ENCODE measurements at regions not wholly inside any gene's neighbourhood (a gene's known extent, or its start where the extent isn't known, plus 50 kb on each side); places are given as distances from the start of the nearest gene placed in this dataset.
A peak's percentile ranks its signal among the peaks of the same experiment; 100 is the strongest.
"Not testable (repeated sequence)": the region's sequence is repeated elsewhere in the genome, so short reads cannot be mapped to it uniquely, and the experiment has no call there.

DNA sequence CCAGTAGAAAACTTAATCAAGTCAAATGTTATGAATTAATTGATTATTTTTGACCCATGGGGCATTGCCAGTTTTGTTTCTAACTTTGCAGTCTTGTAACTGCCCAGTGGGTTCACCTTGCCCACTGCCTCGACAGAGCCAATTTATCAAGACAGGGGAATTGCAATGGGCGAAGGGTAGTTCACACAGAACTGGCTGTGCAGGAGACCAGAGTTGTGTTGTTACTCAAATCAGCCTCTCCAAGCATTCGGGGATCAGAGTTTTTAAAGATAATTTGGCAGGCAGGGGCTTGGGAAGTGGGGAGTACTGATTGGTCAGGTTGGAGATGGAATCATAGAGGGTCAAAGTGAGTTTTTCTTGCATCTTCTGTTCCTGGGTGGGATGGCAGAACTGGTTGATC is 168.5 kb upstream of the COPS8 start:
- 86 to 90% (median 87%) methylated on average over 3 of the region's 3 CpGs for WGBS, 3 donors
- H3K27ac ChIP-seq (ENCODE audit: low read depth in 1 of 3, low read length in 2 of 3): no peak overlapping the region
- H3K36me3 ChIP-seq (ENCODE audit: control insufficient read depth in 3 of 3, insufficient read depth in 2 of 3, low read depth in 1 of 3, low read length in 3 of 3): no peaks in the 10 kb centered on the region
- no peaks in the 10 kb centered on the region for H3K4me1 ChIP-seq (ENCODE audit: control insufficient read depth in 3 of 3, insufficient read depth in 2 of 3, low read depth in 1 of 3, low read length in 2 of 3)
- H3K4me3 ChIP-seq (ENCODE audit: low read depth in 1 of 3, low read length in 3 of 3): no peak overlapping the region
- FAIRE-seq (no peak), DNase-seq (no peak)
- no peaks in the 10 kb centered on the region for H3K9me3 ChIP-seq (ENCODE audit: control insufficient read depth in 2 of 2, insufficient read depth in 1 of 2, low read depth in 1 of 2, low read length in 1 of 2)
- no peaks in the 10 kb centered on the region for H3K27me3 ChIP-seq (ENCODE audit: control insufficient read depth in 3 of 3, insufficient read depth in 3 of 3, low read length in 3 of 3)

DNA sequence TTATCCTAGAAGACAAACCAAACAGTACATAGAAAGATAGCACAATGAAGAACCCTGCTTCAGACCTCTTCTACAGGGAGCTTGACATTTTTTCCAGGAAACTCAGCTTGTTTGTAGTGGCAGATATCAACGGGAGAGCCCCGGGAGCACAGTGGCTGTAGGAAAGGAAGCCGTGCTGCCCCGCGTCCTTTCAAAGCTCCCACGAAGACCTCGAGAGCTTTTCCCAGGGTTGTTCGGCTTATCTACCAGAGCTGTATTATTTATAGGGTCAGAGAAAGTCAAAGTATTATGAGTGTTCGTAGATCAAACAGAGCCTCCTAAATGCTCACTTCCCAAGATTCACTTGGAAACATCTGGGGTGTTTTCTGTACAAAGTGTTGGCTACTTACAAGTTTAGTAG is 167.1 kb upstream of the COPS8 start:
- H3K9me3 ChIP-seq (ENCODE audit: control insufficient read depth in 2 of 2, insufficient read depth in 1 of 2, low read depth in 1 of 2, low read length in 1 of 2): no peaks in the 10 kb centered on the region
- FAIRE-seq: no peak
- 49 to 63% (median 57%) methylated on average over 9 of the region's 9 CpGs for WGBS, 3 donors

DNA sequence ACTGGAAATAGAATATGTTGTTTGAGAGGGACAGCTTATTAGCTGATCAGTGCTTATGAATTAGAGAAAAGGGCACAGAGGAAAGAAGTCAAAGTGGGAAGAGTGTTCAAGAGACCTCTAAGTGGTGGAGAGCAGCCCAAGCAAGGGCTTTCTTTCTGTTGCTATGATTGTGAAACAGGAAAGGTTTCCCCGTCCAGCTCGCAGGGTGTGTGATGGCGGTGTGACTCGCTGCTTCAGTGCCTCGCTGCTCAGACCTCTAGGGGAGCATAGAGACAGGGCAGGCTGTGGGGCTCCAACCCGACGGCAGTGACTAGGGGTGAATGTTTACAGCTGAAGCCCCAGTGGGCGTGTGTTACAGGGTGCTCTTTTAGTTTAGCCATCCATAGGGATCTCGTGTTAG is 166.5 kb upstream of the COPS8 start:
- Histone ChIP-seq H3K4me1 (ENCODE audit: control insufficient read depth in 3 of 3, insufficient read depth in 2 of 3, low read depth in 1 of 3, low read length in 2 of 3) (no peaks in the 10 kb centered on the region), H3K36me3 (ENCODE audit: control insufficient read depth in 3 of 3, insufficient read depth in 2 of 3, low read depth in 1 of 3, low read length in 3 of 3) (no peaks in the 10 kb centered on the region), H3K27ac (ENCODE audit: low read depth in 1 of 3, low read length in 2 of 3) (no peak overlapping the region), H3K4me3 (ENCODE audit: low read depth in 1 of 3, low read length in 3 of 3) (no peak overlapping the region), H3K9me3 (ENCODE audit: control insufficient read depth in 2 of 2, insufficient read depth in 1 of 2, low read depth in 1 of 2, low read length in 1 of 2) (no peaks in the 10 kb centered on the region), H3K27me3 (ENCODE audit: control insufficient read depth in 3 of 3, insufficient read depth in 3 of 3, low read length in 3 of 3) (no peaks in the 10 kb centered on the region)
- FAIRE-seq (no peak), DNase-seq (no peak)
- 65 to 74% (median 69%) methylated on average over 9 of the region's 9 CpGs for WGBS, 3 donors

More for the DNA sequence above, 167.1 kb upstream of the COPS8 start:
- H3K4me3 ChIP-seq (ENCODE audit: low read depth in 1 of 3, low read length in 3 of 3): no peak overlapping the region
- no peak for DNase-seq
- H3K27me3 ChIP-seq (ENCODE audit: control insufficient read depth in 3 of 3, insufficient read depth in 3 of 3, low read length in 3 of 3): no peaks in the 10 kb centered on the region
- no peaks in the 10 kb centered on the region for H3K4me1 ChIP-seq (ENCODE audit: control insufficient read depth in 3 of 3, insufficient read depth in 2 of 3, low read depth in 1 of 3, low read length in 2 of 3)
- H3K36me3 ChIP-seq (ENCODE audit: control insufficient read depth in 3 of 3, insufficient read depth in 2 of 3, low read depth in 1 of 3, low read length in 3 of 3): no peaks in the 10 kb centered on the region
- H3K27ac ChIP-seq (ENCODE audit: low read depth in 1 of 3, low read length in 2 of 3): no peak overlapping the region

DNA sequence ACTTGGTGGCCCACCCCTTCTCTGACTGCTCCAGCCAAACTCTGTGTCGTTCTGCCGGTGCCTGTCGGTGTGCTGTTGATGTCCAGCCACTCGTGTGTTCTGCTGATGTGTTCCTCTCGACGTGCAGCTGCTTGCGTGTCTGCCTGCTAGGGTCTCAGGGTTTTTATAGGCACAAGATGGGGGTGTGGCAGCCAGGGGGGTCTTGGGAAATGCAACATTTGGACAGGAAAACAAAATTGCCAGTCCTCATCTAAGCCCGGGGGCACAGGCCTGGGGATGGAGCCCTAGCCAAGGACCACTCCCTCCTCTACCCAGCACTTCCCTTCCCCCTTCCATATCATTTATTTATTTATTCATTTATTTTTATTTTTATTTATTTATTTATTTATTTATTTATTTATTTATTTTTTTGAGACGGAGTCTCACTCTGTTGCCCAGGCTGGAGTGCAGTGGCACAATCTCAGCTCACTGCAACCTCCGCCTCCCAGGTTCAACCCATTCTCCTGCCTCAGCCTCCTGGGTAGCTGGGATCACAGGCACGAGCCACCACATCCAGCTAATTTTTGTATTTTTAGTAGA is 165.8 kb upstream of the COPS8 start:
- H3K4me1 ChIP-seq (ENCODE audit: control insufficient read depth in 3 of 3, insufficient read depth in 2 of 3, low read depth in 1 of 3, low read length in 2 of 3); H3K9me3 ChIP-seq (ENCODE audit: control insufficient read depth in 2 of 2, insufficient read depth in 1 of 2, low read depth in 1 of 2, low read length in 1 of 2); H3K36me3 ChIP-seq (ENCODE audit: control insufficient read depth in 3 of 3, insufficient read depth in 2 of 3, low read depth in 1 of 3, low read length in 3 of 3); H3K4me3 ChIP-seq (ENCODE audit: low read depth in 1 of 3, low read length in 3 of 3); DNase-seq; H3K27me3 ChIP-seq (ENCODE audit: control insufficient read depth in 3 of 3, insufficient read depth in 3 of 3, low read length in 3 of 3); H3K27ac ChIP-seq (ENCODE audit: low read depth in 1 of 3, low read length in 2 of 3); FAIRE-seq: not testable (repeated sequence)
- 88 to 92% (median 89%) methylated on average over 11 of the region's 11 CpGs for WGBS, 3 donors

DNA sequence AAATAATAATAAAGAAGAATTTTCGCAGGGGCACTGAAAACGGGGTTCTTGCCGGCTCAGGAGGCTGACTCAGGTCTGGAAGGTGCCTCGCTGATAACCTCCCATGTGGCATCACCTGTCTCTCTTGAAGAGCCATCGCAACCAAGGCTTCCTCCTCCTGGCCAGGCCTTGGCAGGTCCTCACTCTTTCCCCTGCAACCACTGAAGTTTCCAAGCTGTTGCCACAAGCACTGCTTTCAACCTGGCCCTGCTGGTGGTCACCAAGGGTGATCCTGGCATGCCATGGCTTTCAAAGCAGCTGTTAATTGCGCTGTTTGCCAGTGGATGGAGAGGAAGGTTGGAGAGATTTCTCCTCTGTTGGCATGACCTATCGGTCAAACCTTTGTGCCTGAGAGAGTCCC is 163.6 kb upstream of the COPS8 start:
- no peaks in the 10 kb centered on the region for H3K27me3 ChIP-seq (ENCODE audit: control insufficient read depth in 3 of 3, insufficient read depth in 3 of 3, low read length in 3 of 3)
- H3K36me3 ChIP-seq (ENCODE audit: control insufficient read depth in 3 of 3, insufficient read depth in 2 of 3, low read depth in 1 of 3, low read length in 3 of 3): no peaks in the 10 kb centered on the region
- H3K9me3 ChIP-seq (ENCODE audit: control insufficient read depth in 2 of 2, insufficient read depth in 1 of 2, low read depth in 1 of 2, low read length in 1 of 2): no peaks in the 10 kb centered on the region
- 88 to 95% (median 93%) methylated on average over 7 of the region's 7 CpGs for WGBS, 3 donors
- peaks cover 0 to 2% (median 0%) of the 10 kb centered on the region in 3 donors for H3K4me1 ChIP-seq (ENCODE audit: control insufficient read depth in 3 of 3, insufficient read depth in 2 of 3, low read depth in 1 of 3, low read length in 2 of 3)
- FAIRE-seq (no peak), DNase-seq (no peak)
- H3K4me3 ChIP-seq (ENCODE audit: low read depth in 1 of 3, low read length in 3 of 3): no peak overlapping the region
- H3K27ac ChIP-seq (ENCODE audit: low read depth in 1 of 3, low read length in 2 of 3): no peak overlapping the region

DNA sequence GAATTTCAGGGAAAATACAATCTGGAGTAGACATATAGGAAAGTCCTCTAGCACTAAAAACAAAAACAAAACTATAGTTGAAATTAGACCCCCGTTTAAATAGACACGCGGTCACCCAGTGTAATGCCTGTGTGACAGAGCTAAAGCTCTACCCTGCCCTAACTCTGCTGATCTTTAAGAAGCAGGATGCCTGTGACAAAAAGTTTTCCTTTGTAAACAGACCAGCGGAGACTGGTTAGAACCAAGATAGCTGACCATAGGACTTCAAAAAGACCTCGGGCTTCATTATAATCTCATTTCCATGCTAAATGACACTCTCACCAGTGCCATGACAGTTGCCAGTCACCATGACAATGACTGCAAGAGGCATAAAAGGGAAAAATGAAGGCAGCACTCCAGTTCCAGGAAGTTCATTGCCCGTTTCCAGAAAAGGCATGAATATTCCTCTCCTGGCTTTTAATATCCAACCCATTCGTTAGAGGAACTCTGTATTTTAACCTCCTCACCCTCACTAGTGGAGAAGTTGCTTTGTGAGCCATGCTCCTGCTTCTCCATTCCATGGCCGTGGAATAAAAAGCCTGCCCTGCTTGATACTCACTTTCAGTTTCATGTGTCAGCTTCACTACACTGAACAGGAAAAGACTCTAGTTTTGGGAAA is 157.2 kb upstream of the COPS8 start:
- H3K27ac ChIP-seq (ENCODE audit: low read depth in 1 of 3, low read length in 2 of 3): peak overlapping the region in 2 of 3 donors; percentile 14 to 81
- no peaks in the 10 kb centered on the region for H3K36me3 ChIP-seq (ENCODE audit: control insufficient read depth in 3 of 3, insufficient read depth in 2 of 3, low read depth in 1 of 3, low read length in 3 of 3)
- H3K4me1 ChIP-seq (ENCODE audit: control insufficient read depth in 3 of 3, insufficient read depth in 2 of 3, low read depth in 1 of 3, low read length in 2 of 3): peaks cover 0 to 7% (median 0%) of the 10 kb centered on the region in 3 donors
- H3K4me3 ChIP-seq (ENCODE audit: low read depth in 1 of 3, low read length in 3 of 3): no peak overlapping the region
- WGBS, 3 donors: 27 to 38% (median 30%) methylated on average over 8 of the region's 8 CpGs
- no peaks in the 10 kb centered on the region for H3K27me3 ChIP-seq (ENCODE audit: control insufficient read depth in 3 of 3, insufficient read depth in 3 of 3, low read length in 3 of 3)
- DNase-seq (peak; percentile 51 to 53), FAIRE-seq (no peak)
- H3K9me3 ChIP-seq (ENCODE audit: control insufficient read depth in 2 of 2, insufficient read depth in 1 of 2, low read depth in 1 of 2, low read length in 1 of 2): no peaks in the 10 kb centered on the region

DNA sequence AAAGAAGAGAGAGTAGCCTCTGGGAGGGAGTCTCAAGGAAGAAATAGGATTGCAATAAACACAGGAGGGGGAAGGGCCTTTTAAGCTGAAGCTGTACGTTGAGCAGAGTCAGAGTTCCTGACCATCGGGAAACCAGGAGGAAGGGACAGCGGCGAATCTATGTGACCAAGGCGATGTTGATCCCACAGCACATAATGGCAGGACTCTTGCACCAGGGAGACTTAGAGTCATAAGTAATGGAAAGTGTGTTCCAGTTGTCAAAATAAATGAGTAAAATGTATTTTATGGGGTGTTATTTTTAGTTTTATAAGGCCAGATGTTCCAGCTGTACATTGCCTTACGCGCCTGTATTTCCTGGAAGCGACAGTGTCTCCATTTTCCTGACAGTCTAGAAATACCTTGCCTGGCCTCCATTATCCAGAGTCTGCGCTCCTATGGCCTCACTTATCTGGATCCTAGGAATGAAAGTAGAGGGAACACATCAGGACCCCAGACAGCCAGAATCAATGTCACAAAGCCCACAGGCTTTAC is 152.8 kb upstream of the COPS8 start:
- Histone ChIP-seq H3K4me3 (ENCODE audit: low read depth in 1 of 3, low read length in 3 of 3) (no peak overlapping the region), H3K4me1 (ENCODE audit: control insufficient read depth in 3 of 3, insufficient read depth in 2 of 3, low read depth in 1 of 3, low read length in 2 of 3) (peaks cover 0 to 5% (median 0%) of the 10 kb centered on the region in 3 donors), H3K36me3 (ENCODE audit: control insufficient read depth in 3 of 3, insufficient read depth in 2 of 3, low read depth in 1 of 3, low read length in 3 of 3) (no peaks in the 10 kb centered on the region), H3K27ac (ENCODE audit: low read depth in 1 of 3, low read length in 2 of 3) (no peak overlapping the region), H3K9me3 (ENCODE audit: control insufficient read depth in 2 of 2, insufficient read depth in 1 of 2, low read depth in 1 of 2, low read length in 1 of 2) (no peaks in the 10 kb centered on the region), H3K27me3 (ENCODE audit: control insufficient read depth in 3 of 3, insufficient read depth in 3 of 3, low read length in 3 of 3) (no peaks in the 10 kb centered on the region)
- FAIRE-seq (no peak), DNase-seq (no peak)
- 84 to 94% (median 91%) methylated on average over 9 of the region's 9 CpGs for WGBS, 3 donors

DNA sequence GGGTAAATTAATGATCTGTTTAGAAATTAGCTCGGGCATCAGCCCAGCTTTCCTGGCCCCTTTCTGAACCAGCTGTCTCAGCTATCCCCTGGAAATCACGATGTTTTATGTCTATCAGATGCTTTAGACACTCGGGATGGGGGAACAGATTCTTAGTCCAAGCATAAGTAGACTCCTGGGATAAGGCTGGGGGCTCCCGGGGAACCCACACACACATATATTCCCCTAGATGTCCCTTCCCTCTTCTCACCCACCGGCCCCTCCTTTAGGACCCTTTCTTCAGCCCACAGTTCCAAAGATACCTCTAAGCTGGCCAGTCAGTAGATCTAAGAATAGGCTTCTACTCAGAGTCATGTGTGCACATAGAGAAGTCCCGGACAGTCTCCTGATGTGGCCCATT is 151.5 kb upstream of the COPS8 start:
- H3K27me3 ChIP-seq (ENCODE audit: control insufficient read depth in 3 of 3, insufficient read depth in 3 of 3, low read length in 3 of 3): no peaks in the 10 kb centered on the region
- no peaks in the 10 kb centered on the region for H3K4me1 ChIP-seq (ENCODE audit: control insufficient read depth in 3 of 3, insufficient read depth in 2 of 3, low read depth in 1 of 3, low read length in 2 of 3)
- no peak for DNase-seq
- 75 to 85% (median 77%) methylated on average over 6 of the region's 6 CpGs for WGBS, 3 donors
- no peaks in the 10 kb centered on the region for H3K36me3 ChIP-seq (ENCODE audit: control insufficient read depth in 3 of 3, insufficient read depth in 2 of 3, low read depth in 1 of 3, low read length in 3 of 3)
- FAIRE-seq: no peak
- no peak overlapping the region for H3K4me3 ChIP-seq (ENCODE audit: low read depth in 1 of 3, low read length in 3 of 3)
- H3K9me3 ChIP-seq (ENCODE audit: control insufficient read depth in 2 of 2, insufficient read depth in 1 of 2, low read depth in 1 of 2, low read length in 1 of 2): no peaks in the 10 kb centered on the region
- no peak overlapping the region for H3K27ac ChIP-seq (ENCODE audit: low read depth in 1 of 3, low read length in 2 of 3)

DNA sequence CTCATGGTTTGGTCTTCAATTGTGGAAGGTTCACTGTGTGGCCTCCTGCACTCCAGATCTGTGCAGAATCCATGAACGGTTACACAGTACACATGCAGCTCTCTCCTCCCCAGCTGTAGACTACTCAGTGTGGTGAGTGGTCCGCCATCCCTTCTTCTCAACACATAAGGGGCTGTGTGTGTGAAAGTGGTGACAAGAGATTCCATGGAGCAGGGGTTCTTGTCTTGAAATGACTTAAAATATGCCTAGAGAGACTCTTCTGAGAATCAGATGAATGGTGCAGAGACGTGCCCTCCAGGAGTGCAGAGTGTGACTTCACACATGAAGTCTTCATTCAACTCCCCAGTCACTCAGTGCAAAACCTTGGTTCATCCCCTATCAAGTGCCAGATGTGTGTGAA is 151.0 kb upstream of the COPS8 start:
- H3K27me3 ChIP-seq (ENCODE audit: control insufficient read depth in 3 of 3, insufficient read depth in 3 of 3, low read length in 3 of 3): no peaks in the 10 kb centered on the region
- no peak overlapping the region for H3K27ac ChIP-seq (ENCODE audit: low read depth in 1 of 3, low read length in 2 of 3)
- no peaks in the 10 kb centered on the region for H3K36me3 ChIP-seq (ENCODE audit: control insufficient read depth in 3 of 3, insufficient read depth in 2 of 3, low read depth in 1 of 3, low read length in 3 of 3)
- no peak overlapping the region for H3K4me3 ChIP-seq (ENCODE audit: low read depth in 1 of 3, low read length in 3 of 3)
- DNase-seq (no peak), FAIRE-seq (no peak)
- no peaks in the 10 kb centered on the region for H3K4me1 ChIP-seq (ENCODE audit: control insufficient read depth in 3 of 3, insufficient read depth in 2 of 3, low read depth in 1 of 3, low read length in 2 of 3)
- WGBS, 3 donors: 86% methylated on average over 3 of the region's 3 CpGs
- no peaks in the 10 kb centered on the region for H3K9me3 ChIP-seq (ENCODE audit: control insufficient read depth in 2 of 2, insufficient read depth in 1 of 2, low read depth in 1 of 2, low read length in 1 of 2)

All from small intestine (tissue), 7 donors.